Heart right ventricle (tissue), 16 donors: ENCODE measurements at regions not wholly inside any gene's neighbourhood (a gene's known extent, or its start where the extent isn't known, plus 50 kb on each side); places are given as distances from the start of the nearest gene placed in this dataset.

Experiments used
- ATAC-seq, 8 donors: fragments of 200-7000 bp; cut with Tn5 transposase; one replicate each; pipeline ENCODE4 v1.9.1; 2020; ENCODE audit warnings: mild to moderate bottlenecking in 8 of 8, moderate library complexity in 8 of 8, moderate number of reproducible peaks in 1 of 8
- DNase-seq, 2 donors: peaks; one replicate each; pipeline ENCODE4 v3.0.0-alpha.2; 2020
- H3K27ac ChIP-seq, 10 donors: fragments of 200-600 bp; sonication (generic) in 2 of 10; one replicate each; pipeline versions ENCODE4 v1.5.0 to v1.8.0; 2020 to 2022; ENCODE audit warnings: mild to moderate bottlenecking in 3 of 10
- H3K27me3 ChIP-seq, 7 donors: fragments of 200-600 bp; one replicate each; pipeline ENCODE4 v1.8.0; 2021 to 2022; ENCODE audit warnings: mild to moderate bottlenecking in 2 of 7
- H3K36me3 ChIP-seq, 9 donors: fragments of 200-600 bp; sonication (generic) in 1 of 9; one replicate each; pipeline versions ENCODE4 v1.5.0 to v1.8.0; 2020 to 2022; ENCODE audit warnings: mild to moderate bottlenecking in 2 of 9
- H3K4me1 ChIP-seq, 9 donors: fragments of 200-600 bp; sonication (generic) in 1 of 9; one replicate each; pipeline versions ENCODE4 v1.5.0 to v1.8.0; 2020 to 2022; ENCODE audit warnings: mild to moderate bottlenecking in 4 of 9
- H3K4me3 ChIP-seq, 10 donors: fragments of 200-600 bp; sonication (generic) in 2 of 10; one replicate each; pipeline versions ENCODE4 v1.5.0 to v1.8.0; 2020 to 2022; ENCODE audit warnings: mild to moderate bottlenecking in 7 of 10, moderate library complexity in 2 of 10
- H3K9me3 ChIP-seq, 11 donors: fragments of 200-600 bp in 10 of 11; sonication (generic) in 2 of 11; one replicate each; pipeline versions ENCODE4 v1.5.0 to v1.8.0; 2013 to 2022; ENCODE audit warnings: mild to moderate bottlenecking in 2 of 11, control low read depth in 1 of 11, moderate library complexity in 1 of 11
- WGBS, 2 donors: extraction: QIAGEN DNeasy Blood & Tissue Kit; methylation state at CpG; one replicate each; pipeline ENCODE4 v1.1.7; 2013; ENCODE audit warnings: inconsistent platforms in 1 of 2; 5-methylcytosine and 5-hydroxymethylcytosine counted together
- intact Hi-C, 10 donors: fragments of 100-400 bp; cut with DNase I; formaldehyde crosslinking; loops; one replicate each; pipeline versions ENCODE4 v1.11.1 to v1.14.2; 2022
- TF ChIP-seq, protein P1 (sequence below), 9 donors: fragments of 200-600 bp; sonication (generic) in 2 of 9; IDR thresholded peaks; one replicate each; pipeline versions ENCODE4 v1.5.0 to v1.8.0; 2021 to 2022; ENCODE audit warnings: antibody characterized with exemption in 9 of 9, mild to moderate bottlenecking in 5 of 9, moderate library complexity in 1 of 9
- donor health status: Arrhythmogenic right ventricular cardiomyopathy.
- donor health status: ischemic (EF 13 %, LVEDD 7.1; RV severe dilation, severe dysfunction).
- donor health status: healthy with polysubstance abuse.
- donor health status: DM: no; HTN: yes; CAD: no.
- donor health status: DM: no; HTN: no; CAD: no.
- donor health status: ischemic (EF 25% LVEDD 6.9; RV normal size, moderate dysfunction).
- donor health status: ischemic (EF 25% LVEDD 5.7; RV mildly dilated, moderate dysfunction).
- donor health status: healthy.
- donor health status: DM: yes; HTN: yes; CAD: no.
- donor health status: Ischemic cardiomyopathy.
- donor health status: ischemic (EF 35%, LVEDD 5.7; RV mildly dilated, moderate dysfunction).
- donor health status: nonischemic (EF 11% LVEDD 7.7; RV severe dilation, severe dysfunction).
- donor health status: DM: yes; HTN: yes; CAD: no.
- donor health status: PGD.
- donor health status: ischemic (EF 29% LVEDD 5.4; RV normal size, mild dysfunction).
- donor health status: nonischemic (EF 23%, LVEDD 6.1; RV moderate dilation, normal function).

DNA sequence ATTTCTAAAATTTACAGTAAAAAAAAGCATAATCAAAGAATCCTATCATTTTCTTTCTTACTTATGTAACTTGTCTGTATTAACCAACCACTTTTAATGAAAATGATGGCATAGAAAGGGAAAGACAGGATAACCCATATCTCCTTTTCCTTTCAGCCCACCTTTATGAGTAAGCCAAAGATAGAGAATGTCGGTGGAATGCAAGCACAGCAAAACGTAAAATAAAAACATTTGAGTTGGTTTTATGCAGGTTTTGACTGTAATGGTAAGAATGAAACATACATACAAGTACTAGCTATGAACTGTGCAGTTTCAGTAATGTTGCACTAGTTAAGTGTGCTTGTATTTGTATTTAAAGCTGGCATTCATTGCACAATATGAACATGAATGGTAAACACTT lies 360.3 kb downstream of the FOXG1 start:
- TF ChIP-seq, protein P1, sequence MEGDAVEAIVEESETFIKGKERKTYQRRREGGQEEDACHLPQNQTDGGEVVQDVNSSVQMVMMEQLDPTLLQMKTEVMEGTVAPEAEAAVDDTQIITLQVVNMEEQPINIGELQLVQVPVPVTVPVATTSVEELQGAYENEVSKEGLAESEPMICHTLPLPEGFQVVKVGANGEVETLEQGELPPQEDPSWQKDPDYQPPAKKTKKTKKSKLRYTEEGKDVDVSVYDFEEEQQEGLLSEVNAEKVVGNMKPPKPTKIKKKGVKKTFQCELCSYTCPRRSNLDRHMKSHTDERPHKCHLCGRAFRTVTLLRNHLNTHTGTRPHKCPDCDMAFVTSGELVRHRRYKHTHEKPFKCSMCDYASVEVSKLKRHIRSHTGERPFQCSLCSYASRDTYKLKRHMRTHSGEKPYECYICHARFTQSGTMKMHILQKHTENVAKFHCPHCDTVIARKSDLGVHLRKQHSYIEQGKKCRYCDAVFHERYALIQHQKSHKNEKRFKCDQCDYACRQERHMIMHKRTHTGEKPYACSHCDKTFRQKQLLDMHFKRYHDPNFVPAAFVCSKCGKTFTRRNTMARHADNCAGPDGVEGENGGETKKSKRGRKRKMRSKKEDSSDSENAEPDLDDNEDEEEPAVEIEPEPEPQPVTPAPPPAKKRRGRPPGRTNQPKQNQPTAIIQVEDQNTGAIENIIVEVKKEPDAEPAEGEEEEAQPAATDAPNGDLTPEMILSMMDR (IDR thresholded peaks at IDR 0.05) = no peak
- DNase-seq (no peak), ATAC-seq (no peak)
- H3K4me3 ChIP-seq = no peak overlapping the region
- H3K27me3 ChIP-seq = no peaks in the 10 kb centered on the region
- peaks cover 0 to 5% (median 0%) of the 10 kb centered on the region in 11 donors for H3K9me3 ChIP-seq
- no peak overlapping the region for H3K27ac ChIP-seq
- intact Hi-C loops = no loop called here
- H3K4me1 ChIP-seq = no peaks in the 10 kb centered on the region
- WGBS, 2 donors = 69 to 72% methylated on average over 2 of the region's 2 CpGs
- no peaks in the 10 kb centered on the region for H3K36me3 ChIP-seq

DNA sequence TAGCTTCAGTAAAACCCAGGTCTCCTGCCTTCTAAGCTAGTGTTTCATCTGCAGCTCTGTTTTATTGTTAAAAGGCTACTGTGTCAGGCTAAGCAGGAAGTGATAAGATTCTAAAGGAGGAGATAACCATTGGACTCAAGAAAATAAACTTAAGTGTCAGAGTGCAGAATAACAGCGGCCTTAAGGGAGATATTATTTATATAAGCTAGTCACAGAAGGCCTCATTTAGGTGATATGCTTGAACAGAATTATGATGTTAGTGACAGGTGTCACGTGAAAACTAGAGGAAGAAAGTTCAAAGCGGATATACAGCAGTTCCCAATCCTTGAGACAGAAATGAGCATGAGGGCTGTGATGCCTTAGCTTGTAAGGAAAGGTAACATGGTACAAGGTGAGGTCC lies 373.4 kb downstream of the FOXG1 start:
- DNase-seq (no peak), ATAC-seq (no peak)
- Histone ChIP-seq H3K4me1 (no peaks in the 10 kb centered on the region), H3K9me3 (peaks cover 0 to 8% (median 0%) of the 10 kb centered on the region in 11 donors), H3K27me3 (no peaks in the 10 kb centered on the region), H3K27ac (no peak overlapping the region), H3K4me3 (no peak overlapping the region), H3K36me3 (no peaks in the 10 kb centered on the region)
- 44 to 58% methylated on average over 3 of the region's 3 CpGs for WGBS, 2 donors
- intact Hi-C loops = no loop called here
- TF ChIP-seq, protein P1 (IDR thresholded peaks at IDR 0.05) = no peak

DNA sequence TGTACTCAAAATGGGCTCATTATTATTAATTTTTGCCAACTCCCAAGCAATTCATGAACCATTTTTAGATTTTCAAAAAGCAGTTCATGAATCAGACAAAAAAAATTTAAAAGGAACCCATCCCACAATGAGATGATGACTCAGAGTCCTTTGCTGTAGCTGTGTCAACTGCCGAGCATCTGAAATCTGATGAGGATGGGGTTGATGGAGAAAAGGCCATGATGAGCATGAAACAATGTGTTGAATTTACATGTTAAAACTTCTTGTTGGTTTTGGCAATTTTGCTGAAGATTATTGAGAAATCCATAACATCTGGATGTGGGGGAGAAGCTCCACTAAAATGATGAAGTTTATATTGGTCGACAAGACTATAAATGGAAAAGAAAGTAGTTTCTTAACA lies 378.0 kb downstream of the FOXG1 start:
- TF ChIP-seq, protein P1 (IDR thresholded peaks at IDR 0.05) = no peak
- intact Hi-C loops = no loop called here
- no peak for DNase-seq
- Histone ChIP-seq H3K36me3 (no peaks in the 10 kb centered on the region), H3K4me1 (no peaks in the 10 kb centered on the region), H3K4me3 (no peak overlapping the region), H3K9me3 (no peaks in the 10 kb centered on the region), H3K27me3 (no peaks in the 10 kb centered on the region), H3K27ac (no peak overlapping the region)
- WGBS, 2 donors = 67 to 77% methylated on average over 2 of the region's 2 CpGs
- ATAC-seq = peak in 2 of 8 donors; percentile 46 to 78

DNA sequence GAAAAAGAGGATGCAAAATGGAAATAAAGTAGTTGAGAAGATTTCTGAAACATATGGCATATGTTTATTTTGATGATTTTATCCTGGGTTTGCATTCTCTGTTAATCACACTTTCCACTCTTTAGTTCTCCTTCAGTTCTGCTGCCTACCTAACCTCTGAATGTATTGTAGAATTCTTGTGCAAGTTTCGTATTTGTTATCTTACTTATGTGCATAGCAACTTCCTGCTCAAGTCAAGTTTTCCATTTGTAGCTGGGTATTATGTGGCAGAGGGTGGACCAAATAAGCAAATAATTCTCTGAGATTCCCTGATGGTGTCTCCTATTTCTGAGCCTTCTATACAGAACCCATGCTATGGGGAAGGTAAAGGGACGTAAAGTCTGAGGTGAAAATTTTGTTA lies 381.6 kb downstream of the FOXG1 start:
- DNase-seq = no peak

More for the DNA sequence above, 381.6 kb downstream of the FOXG1 start:
- TF ChIP-seq, protein P1 (IDR thresholded peaks at IDR 0.05) = no peak
- Histone ChIP-seq H3K4me1 (no peaks in the 10 kb centered on the region), H3K4me3 (no peak overlapping the region), H3K27ac (no peak overlapping the region), H3K36me3 (no peaks in the 10 kb centered on the region), H3K27me3 (no peaks in the 10 kb centered on the region), H3K9me3 (peaks cover 0 to 7% (median 0%) of the 10 kb centered on the region in 11 donors)
- intact Hi-C loops = no loop called here
- ATAC-seq = no peak
- WGBS, 2 donors = 59 to 72% methylated on average over 2 of the region's 2 CpGs
